Testis (tissue), 2 donors: ENCODE measurements at regions not wholly inside any gene's neighbourhood (a gene's known extent, or its start where the extent isn't known, plus 50 kb on each side); places are given as distances from the start of the nearest gene placed in this dataset.
"Not testable (repeated sequence)": the region's sequence is repeated elsewhere in the genome, so short reads cannot be mapped to it uniquely, and the experiment has no call there.

Experiments
- CTCF ChIP-seq, 3 experiments: fragments of 450-650 bp in 2 of 3; fragments of 200-600 bp in 1 of 3; sonication (generic) in 1 of 3; IDR thresholded peaks; one replicate each; pipeline ENCODE4 v1.5.1; 2016 to 2019; ENCODE audit warnings: antibody characterized with exemption in 3 of 3, mild to moderate bottlenecking in 2 of 3, moderate library complexity in 1 of 3
- POLR2A ChIP-seq: fragments of 450-650 bp; IDR thresholded peaks from one replicate; pipeline ENCODE4 v1.6.1; 2017; ENCODE audit warnings: antibody characterized with exemption, mild to moderate bottlenecking, moderate library complexity

- TF ChIP-seq CTCF (IDR thresholded peaks at IDR 0.05); POLR2A: not testable (repeated sequence)
Observed at GRCh38 chr11:71712846-71713245, 120.2 kb upstream of the DEFB108B start.
